Anterior cingulate cortex (tissue), 58 donors: ENCODE measurements at regions not wholly inside any gene's neighbourhood (a gene's known extent, or its start where the extent isn't known, plus 50 kb on each side); places are given as distances from the start of the nearest gene placed in this dataset.

Experiments used
- DNase-seq, 58 donors: peaks; one replicate each; lab custom pipeline; 2025; lab: John Stamatoyannopoulos, UW

GRCh38 chr3:10555263-10555662, 49.9 kb upstream of the ATP2B2 start:
- no peak for DNase-seq

DNA sequence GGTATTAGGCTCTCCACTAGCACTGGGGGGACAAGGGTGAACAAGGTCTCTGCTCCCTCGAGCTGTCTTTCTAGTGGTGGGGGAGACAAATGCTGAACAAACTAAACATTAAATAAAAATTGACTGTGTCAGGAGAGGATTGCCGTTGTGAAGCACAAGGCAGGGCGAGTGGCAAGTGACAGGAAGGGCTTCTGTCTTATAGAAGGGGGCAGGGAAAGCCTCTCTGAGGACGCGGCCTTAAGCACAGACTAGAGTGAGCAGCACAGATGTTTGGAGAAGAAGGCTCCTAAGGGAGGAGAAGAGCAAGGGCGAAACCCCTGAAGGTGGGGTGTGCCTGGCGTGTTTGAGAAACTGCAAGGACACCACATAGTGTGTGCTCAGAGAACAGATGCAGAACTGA, 50.9 kb upstream of the ATP2B2 start:
- DNase-seq, result no peak

DNA sequence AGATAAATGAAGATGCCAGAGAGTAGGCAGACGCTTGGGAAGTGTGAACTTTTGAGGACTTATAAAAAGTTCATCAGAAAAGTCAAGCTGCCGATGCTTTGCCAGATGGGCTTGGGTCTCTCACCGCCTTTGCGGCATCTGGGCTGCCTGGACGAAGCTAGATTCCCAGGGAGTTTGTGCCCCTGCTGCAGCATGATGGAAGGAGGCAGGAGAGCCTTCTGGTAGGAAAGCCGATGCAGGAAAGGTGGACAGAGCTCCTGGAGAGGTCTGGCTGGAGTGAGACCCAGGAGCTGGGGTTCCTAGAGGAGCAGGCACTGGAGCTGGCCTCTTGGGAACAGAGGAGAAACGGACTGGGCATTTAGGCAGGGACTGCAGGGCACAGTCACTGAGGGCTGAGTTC, 51.9 kb upstream of the ATP2B2 start:
- DNase-seq, result no peak

DNA sequence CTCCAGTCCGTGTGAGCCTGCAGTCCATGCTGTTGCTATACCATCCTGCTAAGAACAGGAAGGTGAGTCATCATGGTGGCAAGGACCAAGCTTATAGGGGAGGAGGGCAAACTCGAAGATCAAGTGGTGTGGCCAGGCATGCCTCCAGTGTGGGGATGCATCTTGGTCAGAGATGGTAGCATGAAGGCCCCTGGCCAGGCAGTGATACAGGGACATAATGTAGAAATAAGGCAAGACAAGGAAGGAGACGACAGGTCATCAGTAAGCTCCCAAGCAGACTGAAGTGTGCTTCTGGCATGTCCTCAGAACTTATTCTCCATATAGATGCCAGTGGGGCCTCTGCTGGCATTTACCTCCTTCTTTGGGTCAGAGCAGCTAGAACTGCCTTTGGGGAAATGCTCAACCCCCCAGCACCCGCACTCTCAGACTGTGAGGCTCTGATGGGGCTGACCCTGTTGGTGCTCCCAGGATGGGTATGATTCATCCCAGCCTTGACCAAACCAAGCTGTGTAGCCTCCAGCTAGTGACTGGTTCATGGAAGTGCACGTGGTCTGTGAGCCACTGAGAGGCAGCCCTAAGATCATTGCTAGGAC, 52.5 kb upstream of the ATP2B2 start:
- no peak for DNase-seq

GRCh38 chr3:10558736-10559135, 53.4 kb upstream of the ATP2B2 start:
- DNase-seq, result no peak

DNA sequence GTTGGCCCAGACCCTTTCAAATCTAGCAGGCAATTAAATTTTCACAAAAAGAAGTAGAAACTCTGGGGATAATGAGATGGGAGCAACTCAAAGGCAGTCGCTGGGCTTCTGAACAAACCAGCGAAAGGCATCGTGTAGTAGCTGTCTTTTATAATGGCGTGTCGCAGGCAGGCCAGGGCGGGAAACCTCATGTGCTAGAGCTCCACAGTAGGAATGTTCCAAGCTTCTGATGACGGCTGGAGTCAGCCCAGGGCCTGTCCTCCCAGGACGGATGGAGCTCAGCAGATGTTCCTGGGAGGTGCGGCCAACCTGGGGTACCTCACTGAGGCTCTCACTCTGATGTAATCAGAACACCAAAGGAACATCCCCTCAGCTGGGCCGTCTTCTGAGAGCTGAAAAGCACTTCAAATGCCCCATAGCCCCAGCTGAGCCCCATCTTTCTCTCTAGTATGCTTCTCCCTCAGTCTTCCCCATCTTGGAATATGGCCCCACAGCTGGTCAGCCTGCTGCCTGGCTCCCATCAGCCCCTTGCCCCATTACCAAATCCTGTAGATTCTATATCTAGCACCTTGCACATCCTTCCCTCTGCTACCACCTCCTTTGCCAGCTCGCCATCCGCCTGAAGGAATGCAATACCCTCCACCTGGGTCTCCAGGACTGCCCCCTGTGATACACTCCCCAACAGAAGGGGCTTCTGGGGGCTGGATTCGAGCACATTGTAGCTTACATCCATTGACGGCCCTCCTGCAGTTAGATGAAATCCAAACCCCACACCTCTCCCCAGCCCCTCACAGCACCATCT, 54.9 kb upstream of the ATP2B2 start:
- no peak for DNase-seq

GRCh38 chr3:10561162-10561945, 56.0 kb upstream of the ATP2B2 start:
- no peak for DNase-seq

DNA sequence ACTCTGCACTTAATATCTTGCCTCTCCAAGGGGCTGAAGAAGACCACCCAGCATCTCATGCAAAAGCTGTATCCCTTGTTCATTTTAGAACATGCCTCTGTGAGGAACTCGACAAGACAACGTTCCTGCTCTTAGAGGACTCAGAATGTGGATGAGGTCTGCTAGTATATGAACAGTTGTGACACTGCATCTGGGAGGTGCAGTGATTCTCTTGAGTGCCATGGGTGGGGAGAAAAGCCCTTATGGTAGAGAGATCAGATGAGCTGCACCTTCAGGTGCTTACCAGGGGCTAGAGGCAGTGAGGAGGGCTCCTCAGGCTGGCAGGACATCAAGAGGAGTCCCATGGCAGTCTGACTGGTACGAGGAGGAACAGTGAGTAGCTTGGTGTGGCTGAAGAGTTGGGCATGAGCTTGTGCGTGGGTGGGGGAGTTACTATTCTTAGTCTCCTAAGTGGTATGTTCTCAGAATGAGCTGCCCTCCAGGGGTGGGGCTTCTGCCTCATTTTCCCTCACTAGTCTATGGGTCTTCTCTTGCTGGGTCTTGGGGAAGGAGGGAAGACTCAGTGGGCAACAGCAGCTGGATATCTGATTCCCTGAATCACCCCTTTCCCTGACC, 56.7 kb upstream of the ATP2B2 start:
- DNase-seq, result no peak

DNA sequence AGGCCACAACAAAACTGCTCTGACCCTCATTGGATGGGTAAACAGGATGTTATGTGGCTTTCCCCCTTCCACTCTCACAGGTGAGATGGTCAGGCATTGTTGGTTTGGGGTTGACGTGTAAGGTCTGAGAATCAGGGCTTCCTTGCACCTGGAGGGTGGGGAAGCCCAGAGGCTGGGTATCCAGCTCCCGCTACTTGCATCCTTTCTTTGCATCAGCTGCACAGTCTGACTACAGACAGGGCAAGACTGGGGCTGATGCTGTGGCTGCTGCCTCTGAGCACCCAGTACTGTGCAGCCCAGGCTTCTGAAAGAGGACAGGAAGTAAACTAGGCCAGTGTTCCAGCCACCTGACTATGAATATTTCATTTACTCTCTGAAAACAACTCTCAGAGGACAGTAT, 58.0 kb upstream of the ATP2B2 start:
- DNase-seq, result no peak

DNA sequence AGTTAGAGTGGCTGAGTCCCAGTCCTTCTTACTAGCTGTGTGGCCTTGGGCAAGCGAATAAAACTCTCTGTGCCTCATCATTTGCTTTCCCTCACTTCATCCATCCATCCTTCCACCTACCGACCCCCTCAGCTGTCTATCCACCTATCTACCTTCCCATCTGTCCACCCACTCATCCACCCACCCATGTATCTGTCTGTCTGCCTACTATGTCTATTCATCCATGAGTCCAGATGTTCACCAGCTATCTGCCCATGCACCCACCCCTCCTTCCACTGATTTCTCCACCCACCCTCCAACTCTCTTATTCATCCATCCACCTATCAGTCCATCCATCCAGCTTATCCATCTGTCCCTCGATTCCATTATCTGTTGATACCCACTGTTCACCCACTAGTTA, 60.4 kb upstream of the ATP2B2 start:
- DNase-seq, result no peak

- no peak for DNase-seq
Observed at GRCh38 chr3:10566451-10566850, 61.1 kb upstream of the ATP2B2 start.

- DNase-seq, result peak in 3 of 58 donors; percentile 15 to 53 (median 24)
Observed at GRCh38 chr3:10568549-10568948, 63.2 kb upstream of the ATP2B2 start.

DNA sequence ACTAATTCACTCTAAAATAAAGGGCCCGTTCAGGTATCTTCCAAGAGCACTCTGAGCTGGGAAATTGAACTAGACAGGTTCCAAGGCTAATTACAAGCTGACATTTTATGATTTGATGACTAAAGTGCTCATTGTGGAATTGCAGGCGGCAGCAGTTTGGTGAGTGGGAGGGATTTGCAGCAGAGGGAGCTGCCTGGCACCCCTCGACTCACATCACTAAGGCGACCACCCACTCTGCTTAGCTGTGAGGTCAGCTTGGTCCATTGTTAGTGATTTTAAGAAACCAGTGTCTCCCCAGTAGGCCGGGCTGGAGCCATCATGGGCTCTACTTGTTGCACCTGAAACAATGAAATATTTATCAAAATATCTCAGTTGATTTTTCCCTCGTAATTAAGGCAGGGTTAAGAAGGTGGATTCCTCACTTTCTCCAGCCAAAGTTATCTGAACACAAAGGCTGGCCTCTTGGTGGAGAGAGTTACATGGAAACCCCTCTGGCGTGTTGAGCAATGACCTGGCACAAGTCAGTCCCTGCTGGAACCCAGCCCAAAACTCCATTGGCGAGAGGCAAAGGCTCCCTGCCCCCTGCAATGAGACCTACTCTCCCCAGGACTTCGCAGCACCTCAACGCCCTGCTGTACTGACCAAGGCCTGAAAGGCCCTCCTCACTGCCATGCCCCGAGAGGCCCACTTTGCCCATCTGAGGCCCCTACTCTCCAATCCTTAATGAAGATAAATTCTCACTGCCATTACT, 65.0 kb upstream of the ATP2B2 start:
- DNase-seq, result peak in 25 of 58 donors; percentile 6 to 47 (median 31)

GRCh38 chr3:10574101-10574620, 68.8 kb upstream of the ATP2B2 start:
- no peak for DNase-seq

GRCh38 chr3:10575601-10576160, 70.3 kb upstream of the ATP2B2 start:
- DNase-seq, result no peak

GRCh38 chr3:10577486-10577885, 72.1 kb upstream of the ATP2B2 start:
- peak in 23 of 58 donors; percentile 6 to 73 (median 31) for DNase-seq

DNA sequence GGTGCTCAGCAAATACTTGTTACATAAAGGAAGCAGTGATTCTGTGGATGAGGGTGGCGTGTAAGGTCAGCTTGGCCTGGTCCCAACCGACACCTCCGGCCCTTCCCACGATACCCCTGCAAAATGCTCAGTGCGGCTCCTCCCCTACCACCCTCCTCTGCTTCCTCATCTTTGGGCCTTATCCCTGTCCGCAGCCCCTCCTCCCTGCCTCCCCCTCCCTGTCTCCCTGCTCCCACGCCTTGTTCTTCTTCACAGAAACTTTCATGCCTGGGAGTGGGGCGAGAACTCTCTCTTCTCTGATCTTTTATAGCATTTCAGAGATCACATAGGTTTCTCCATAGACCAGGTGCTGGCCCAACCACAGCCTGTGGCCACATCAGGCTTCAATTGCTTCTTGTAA, 75.0 kb upstream of the ATP2B2 start:
- DNase-seq, result peak in 3 of 58 donors; percentile 20 to 54 (median 26)

DNA sequence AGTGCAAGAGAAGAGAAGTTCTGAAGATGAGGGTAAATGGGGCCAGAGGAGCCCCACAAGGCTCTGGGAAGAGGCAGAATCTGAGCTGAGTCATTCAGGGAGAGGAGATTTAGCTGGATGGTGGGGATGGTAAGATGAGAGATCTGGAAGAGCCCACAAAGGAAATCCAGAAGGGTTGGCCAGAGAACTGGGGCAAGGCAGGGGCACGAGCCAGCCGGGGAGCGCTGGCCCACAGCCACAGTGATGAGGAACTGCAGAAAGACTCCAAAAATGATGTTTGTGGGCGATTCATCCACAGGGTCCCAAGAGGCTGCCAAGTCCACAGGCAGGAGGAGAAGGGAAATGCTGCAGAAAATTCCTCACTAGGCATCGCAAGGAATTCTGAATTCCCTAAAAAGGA, 75.9 kb upstream of the ATP2B2 start:
- DNase-seq, result peak in 21 of 58 donors; percentile 8 to 60 (median 32)

DNA sequence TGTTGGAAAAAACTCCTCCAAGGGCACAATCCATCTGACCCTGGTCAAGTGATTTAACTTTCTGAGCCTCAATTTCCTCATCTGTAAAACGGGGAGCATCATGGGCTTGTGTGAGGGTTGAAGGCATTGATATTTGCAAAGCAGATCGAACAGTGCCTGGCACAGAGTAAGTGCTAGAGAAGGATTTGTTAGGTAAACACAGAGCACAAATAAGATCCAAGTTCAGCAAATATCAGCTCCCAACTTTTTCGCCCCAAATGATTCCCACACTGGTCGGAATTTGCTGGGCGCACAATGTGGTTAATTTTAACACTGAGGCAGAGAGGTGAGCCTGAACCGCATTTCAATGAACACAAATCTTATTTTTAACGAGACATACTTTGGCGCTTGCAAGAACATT, 76.3 kb upstream of the ATP2B2 start:
- peak in 2 of 58 donors; percentile 4 to 23 for DNase-seq

GRCh38 chr3:10582733-10583132, 77.3 kb upstream of the ATP2B2 start:
- DNase-seq, result no peak
